Amniotic stem cell (primary cell): ENCODE measurements at regions not wholly inside any gene's neighbourhood (a gene's known extent, or its start where the extent isn't known, plus 50 kb on each side); places are given as distances from the start of the nearest gene placed in this dataset.
"Not testable (repeated sequence)": the region's sequence is repeated elsewhere in the genome, so short reads cannot be mapped to it uniquely, and the experiment has no call there.

Experiments used
- DNase-seq: peaks from one replicate; lab custom pipeline; 2025; lab: John Stamatoyannopoulos, UW

GRCh38 chr14:38578278-38578681 is 322.4 kb upstream of the CLEC14A start:
- no peak for DNase-seq

- DNase-seq, result no peak
Measured at GRCh38 chr14:38567703-38568102, 311.8 kb upstream of the CLEC14A start.

GRCh38 chr14:38561657-38562056 is 305.8 kb upstream of the CLEC14A start:
- DNase-seq, result no peak

- no peak for DNase-seq
Measured at GRCh38 chr14:38559711-38560110, 303.8 kb upstream of the CLEC14A start.

GRCh38 chr14:38557391-38557790 is 301.5 kb upstream of the CLEC14A start:
- not testable (repeated sequence) for DNase-seq

- no peak for DNase-seq
Measured at GRCh38 chr14:38556252-38556651, 300.4 kb upstream of the CLEC14A start.

GRCh38 chr14:38554026-38554425 is 298.1 kb upstream of the CLEC14A start:
- no peak for DNase-seq

GRCh38 chr14:38553586-38553985 is 297.7 kb upstream of the CLEC14A start:
- peak; percentile 3 for DNase-seq

- DNase-seq, result no peak
Measured at GRCh38 chr14:38549564-38549963, 293.7 kb upstream of the CLEC14A start.

GRCh38 chr14:38547961-38548490 is 292.1 kb upstream of the CLEC14A start:
- DNase-seq, result no peak

- DNase-seq, result no peak
Measured at GRCh38 chr14:38546932-38547551, 291.1 kb upstream of the CLEC14A start.

- DNase-seq, result no peak
Measured at GRCh38 chr14:38544776-38545175, 288.9 kb upstream of the CLEC14A start.

GRCh38 chr14:38543851-38544250 is 288.0 kb upstream of the CLEC14A start:
- not testable (repeated sequence) for DNase-seq

GRCh38 chr14:38538053-38538452 is 282.2 kb upstream of the CLEC14A start:
- not testable (repeated sequence) for DNase-seq

GRCh38 chr14:38536376-38537038 is 280.6 kb upstream of the CLEC14A start:
- no peak for DNase-seq

GRCh38 chr14:38528582-38528981 is 272.7 kb upstream of the CLEC14A start:
- no peak for DNase-seq

GRCh38 chr14:38527502-38527878 is 271.6 kb upstream of the CLEC14A start:
- no peak for DNase-seq

GRCh38 chr14:38526826-38527501 is 271.1 kb upstream of the CLEC14A start:
- no peak for DNase-seq

GRCh38 chr14:38524636-38525509 is 269.0 kb upstream of the CLEC14A start:
- DNase-seq, result no peak

GRCh38 chr14:38522724-38523123 is 266.8 kb upstream of the CLEC14A start:
- DNase-seq, result no peak

GRCh38 chr14:38521591-38521990 is 265.7 kb upstream of the CLEC14A start:
- no peak for DNase-seq

- DNase-seq, result no peak
Measured at GRCh38 chr14:38517426-38517825, 261.5 kb upstream of the CLEC14A start.
